Hepatocyte (in vitro differentiated cells): ENCODE measurements at regions not wholly inside any gene's neighbourhood (a gene's known extent, or its start where the extent isn't known, plus 50 kb on each side); places are given as distances from the start of the nearest gene placed in this dataset.

Source experiments
- CTCF ChIP-seq: fragments of 200-600 bp; sonication (generic); IDR thresholded peaks from 2 replicates; pipeline ENCODE4 v1.5.1; 2016; ENCODE audit warnings: antibody characterized with exemption, mild to moderate bottlenecking; ENCODE audit not compliant: poor library complexity
- EZH2 ChIP-seq: fragments of 200-600 bp; sonication (generic); IDR thresholded peaks from 2 replicates; pipeline ENCODE4 v1.6.1; 2016; ENCODE audit warnings: antibody characterized with exemption, mild to moderate bottlenecking, borderline replicate concordance
- EZH2phosphoT487 ChIP-seq: fragments of 200-600 bp; sonication (generic); IDR thresholded peaks from one replicate; pipeline ENCODE4 v1.6.1; 2018; ENCODE audit warnings: antibody characterized with exemption, mild to moderate bottlenecking, low read depth, moderate library complexity; ENCODE audit not compliant: unreplicated experiment, severe bottlenecking

DNA sequence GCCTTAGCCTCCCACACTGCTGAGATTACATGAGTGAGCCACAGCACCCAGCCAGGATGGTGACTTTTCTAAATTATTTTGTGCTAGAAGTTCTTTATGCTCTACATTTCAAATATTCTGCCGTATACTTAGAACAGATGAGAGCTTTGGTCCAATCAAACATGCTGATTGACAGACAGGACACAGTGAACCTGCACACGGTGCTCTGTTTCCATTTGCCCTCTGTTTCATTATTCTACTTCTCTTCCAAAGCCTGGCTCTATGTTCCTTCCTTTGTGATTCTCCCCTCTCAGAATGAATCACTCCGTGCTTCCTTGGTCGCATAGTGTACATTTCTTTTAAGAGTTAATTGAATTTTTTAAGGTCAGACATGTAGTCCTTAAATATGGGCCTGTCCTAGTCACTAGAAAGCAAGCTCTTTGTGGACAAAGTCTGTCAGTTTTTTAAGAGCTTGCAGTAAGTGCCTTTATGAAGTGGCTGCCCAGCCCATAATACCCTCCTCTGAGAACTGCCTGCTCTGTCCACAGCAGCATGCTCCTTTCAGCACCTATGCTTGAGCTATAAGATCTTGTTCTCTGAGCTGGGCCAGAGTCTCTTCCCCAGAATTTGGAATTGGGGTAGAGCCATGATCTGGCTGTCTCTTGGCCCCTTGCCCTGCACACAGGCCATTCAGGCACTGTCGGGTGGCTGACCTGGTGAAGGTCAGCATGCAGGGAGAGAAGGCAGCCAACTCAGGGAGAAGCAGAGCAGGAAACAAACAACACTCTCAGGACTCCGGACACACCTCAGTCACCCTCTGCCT, 66.8 kb upstream of the SLC44A3 start:
- no peak for TF ChIP-seq CTCF
- no peak for TF ChIP-seq EZH2
- TF ChIP-seq EZH2phosphoT487: no peak
